ENCODE measurements at regions not wholly inside any gene's neighbourhood (a gene's known extent, or its start where the extent isn't known, plus 50 kb on each side); places are given as distances from the start of the nearest gene placed in this dataset.

GRCh38 chr21:35254006-35254764 is 205.1 kb upstream of the RUNX1 start:
- TF ChIP-seq, protein P1, sequence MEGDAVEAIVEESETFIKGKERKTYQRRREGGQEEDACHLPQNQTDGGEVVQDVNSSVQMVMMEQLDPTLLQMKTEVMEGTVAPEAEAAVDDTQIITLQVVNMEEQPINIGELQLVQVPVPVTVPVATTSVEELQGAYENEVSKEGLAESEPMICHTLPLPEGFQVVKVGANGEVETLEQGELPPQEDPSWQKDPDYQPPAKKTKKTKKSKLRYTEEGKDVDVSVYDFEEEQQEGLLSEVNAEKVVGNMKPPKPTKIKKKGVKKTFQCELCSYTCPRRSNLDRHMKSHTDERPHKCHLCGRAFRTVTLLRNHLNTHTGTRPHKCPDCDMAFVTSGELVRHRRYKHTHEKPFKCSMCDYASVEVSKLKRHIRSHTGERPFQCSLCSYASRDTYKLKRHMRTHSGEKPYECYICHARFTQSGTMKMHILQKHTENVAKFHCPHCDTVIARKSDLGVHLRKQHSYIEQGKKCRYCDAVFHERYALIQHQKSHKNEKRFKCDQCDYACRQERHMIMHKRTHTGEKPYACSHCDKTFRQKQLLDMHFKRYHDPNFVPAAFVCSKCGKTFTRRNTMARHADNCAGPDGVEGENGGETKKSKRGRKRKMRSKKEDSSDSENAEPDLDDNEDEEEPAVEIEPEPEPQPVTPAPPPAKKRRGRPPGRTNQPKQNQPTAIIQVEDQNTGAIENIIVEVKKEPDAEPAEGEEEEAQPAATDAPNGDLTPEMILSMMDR (IDR thresholded peaks at IDR 0.05; ENCODE audit: insufficient read depth, low read length), result no peak
- TF ChIP-seq POLR2AphosphoS5 (IDR thresholded peaks at IDR 0.05; ENCODE audit: low read depth), result no peak
- TF ChIP-seq, protein P2, sequence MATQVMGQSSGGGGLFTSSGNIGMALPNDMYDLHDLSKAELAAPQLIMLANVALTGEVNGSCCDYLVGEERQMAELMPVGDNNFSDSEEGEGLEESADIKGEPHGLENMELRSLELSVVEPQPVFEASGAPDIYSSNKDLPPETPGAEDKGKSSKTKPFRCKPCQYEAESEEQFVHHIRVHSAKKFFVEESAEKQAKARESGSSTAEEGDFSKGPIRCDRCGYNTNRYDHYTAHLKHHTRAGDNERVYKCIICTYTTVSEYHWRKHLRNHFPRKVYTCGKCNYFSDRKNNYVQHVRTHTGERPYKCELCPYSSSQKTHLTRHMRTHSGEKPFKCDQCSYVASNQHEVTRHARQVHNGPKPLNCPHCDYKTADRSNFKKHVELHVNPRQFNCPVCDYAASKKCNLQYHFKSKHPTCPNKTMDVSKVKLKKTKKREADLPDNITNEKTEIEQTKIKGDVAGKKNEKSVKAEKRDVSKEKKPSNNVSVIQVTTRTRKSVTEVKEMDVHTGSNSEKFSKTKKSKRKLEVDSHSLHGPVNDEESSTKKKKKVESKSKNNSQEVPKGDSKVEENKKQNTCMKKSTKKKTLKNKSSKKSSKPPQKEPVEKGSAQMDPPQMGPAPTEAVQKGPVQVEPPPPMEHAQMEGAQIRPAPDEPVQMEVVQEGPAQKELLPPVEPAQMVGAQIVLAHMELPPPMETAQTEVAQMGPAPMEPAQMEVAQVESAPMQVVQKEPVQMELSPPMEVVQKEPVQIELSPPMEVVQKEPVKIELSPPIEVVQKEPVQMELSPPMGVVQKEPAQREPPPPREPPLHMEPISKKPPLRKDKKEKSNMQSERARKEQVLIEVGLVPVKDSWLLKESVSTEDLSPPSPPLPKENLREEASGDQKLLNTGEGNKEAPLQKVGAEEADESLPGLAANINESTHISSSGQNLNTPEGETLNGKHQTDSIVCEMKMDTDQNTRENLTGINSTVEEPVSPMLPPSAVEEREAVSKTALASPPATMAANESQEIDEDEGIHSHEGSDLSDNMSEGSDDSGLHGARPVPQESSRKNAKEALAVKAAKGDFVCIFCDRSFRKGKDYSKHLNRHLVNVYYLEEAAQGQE (IDR thresholded peaks at IDR 0.05; ENCODE audit: insufficient replicate concordance, low read depth), result no peak

Data from HL-60 (cell line).